Fibroblast of the conjunctiva (primary cell): ENCODE measurements at regions not wholly inside any gene's neighbourhood (a gene's known extent, or its start where the extent isn't known, plus 50 kb on each side); places are given as distances from the start of the nearest gene placed in this dataset.

Experiments
- DNase-seq: peaks from one replicate; pipeline ENCODE4 v3.0.0-alpha.2; 2010; ENCODE audit warnings: low read depth

- DNase-seq = no peak
Observed at GRCh38 chr9:108099854-108100253, 610.3 kb upstream of the KLF4 start.

DNA sequence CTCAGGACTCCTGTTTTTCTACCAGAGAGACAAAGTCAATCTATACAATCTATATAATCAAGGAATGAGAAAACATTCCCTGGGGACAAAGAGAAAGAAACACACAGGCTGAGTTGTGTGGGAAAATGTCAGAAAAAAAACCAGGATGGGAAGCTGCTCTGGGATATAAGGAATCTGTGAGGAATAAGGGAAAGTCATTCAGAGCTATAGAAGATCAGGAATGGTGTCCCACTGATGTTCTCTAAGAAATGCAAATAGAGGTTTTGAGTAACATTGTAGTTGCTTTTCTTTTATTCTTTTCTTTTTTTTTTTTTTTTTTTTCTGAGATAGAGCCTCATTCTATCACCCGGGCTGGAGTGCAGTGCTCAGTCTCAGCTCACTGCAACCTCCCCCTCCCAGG lies 605.9 kb upstream of the KLF4 start:
- no peak for DNase-seq

DNA sequence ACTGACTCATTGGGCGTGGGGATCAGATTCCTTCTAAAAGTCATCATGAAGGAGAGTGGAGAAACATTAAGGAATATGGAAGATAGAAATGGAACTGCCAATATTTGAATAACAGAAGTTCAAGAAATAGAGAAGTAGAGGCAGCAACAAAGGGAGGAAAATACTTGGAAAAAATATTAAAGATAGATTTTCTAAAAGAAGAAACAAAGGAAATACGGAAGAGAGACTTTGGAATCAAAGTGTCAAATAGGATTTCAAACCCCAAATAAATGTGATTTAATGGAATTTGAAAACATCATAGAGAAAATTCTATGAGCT lies 605.1 kb upstream of the KLF4 start:
- no peak for DNase-seq

GRCh38 chr9:108093773-108094675 lies 604.5 kb upstream of the KLF4 start:
- DNase-seq = no peak

DNA sequence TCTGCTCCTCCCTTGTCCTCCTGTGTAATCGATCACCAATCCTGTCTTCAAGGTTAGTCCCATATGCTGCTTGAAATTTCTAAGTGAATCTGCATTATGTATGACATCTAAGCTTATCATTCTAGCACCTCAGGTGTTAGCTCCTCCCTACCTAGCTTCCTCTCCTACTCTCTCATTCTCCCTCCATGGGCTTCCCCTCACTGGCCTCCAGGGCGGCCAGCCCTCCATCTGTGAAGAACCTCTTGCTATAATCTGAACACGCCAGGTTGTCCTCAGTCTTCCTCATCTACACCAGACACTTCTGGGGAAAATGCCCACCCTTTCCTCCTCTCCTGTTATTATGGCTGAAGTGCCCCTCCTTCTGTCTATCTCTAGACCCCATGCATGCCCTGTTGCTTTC lies 599.3 kb upstream of the KLF4 start:
- no peak for DNase-seq

GRCh38 chr9:108087781-108088180 lies 598.2 kb upstream of the KLF4 start:
- no peak for DNase-seq

DNA sequence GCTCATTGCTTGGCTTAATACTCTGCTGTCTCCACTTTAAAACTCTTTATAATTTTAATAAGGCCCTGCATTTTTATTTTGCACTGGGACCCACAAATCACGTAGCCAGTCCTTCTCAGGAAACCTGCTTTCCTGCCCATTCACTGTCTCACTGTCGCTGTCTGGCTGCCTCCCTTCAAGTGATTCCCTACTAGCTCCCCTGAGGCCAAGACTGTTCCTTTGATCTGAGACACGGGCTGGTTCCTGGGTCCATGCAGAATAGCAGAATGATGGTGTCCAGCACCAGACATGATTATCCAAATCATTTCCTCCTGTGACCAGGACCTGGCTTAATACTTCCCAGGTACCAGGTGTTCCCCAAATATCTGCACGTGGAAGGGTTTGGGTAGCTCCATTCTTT lies 597.1 kb upstream of the KLF4 start:
- DNase-seq = no peak

DNA sequence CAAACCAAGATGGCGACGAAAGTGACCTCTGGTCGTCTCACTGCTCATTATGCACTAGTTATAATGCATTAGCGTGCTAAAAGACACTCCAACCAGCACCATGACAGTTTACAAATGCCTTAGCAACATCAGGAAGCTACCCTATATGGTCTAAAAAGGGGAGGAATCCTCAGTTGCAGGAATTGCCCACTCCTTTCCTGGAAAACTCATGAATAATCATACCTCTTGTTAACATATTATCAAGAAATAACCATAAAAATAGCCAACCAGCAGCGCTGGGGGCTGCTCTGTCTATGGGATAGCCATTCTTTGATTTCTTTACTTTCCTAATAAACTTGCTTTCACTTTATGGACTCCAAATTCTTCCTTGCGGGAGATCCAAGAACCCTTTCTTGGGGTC lies 595.7 kb upstream of the KLF4 start:
- DNase-seq = no peak

DNA sequence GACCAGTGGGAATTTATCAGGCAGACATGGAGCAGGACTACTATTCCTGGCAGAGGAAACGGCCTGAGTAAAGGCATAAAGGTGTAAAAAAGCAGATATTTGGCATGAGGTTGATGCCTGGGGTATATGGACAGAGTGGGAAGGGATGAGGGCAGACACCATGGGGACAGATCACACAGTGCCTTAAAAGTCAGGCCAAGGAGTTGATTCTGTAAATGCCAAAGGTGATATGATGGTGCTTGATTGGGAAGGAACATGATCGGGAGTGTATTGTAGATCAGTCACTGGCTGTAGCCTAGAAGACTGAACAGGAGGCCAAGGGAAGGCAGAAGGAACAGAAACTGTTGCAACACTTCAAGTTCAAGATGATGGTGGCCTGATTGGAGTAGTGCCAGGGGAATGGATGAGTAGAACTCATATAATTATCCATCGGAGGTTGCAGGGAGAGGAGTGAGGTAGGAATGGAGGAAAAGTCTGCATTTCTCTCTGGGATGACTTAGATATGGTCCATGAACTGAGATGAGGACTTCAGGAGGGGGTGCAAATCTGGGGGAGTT lies 594.3 kb upstream of the KLF4 start:
- DNase-seq = no peak

DNA sequence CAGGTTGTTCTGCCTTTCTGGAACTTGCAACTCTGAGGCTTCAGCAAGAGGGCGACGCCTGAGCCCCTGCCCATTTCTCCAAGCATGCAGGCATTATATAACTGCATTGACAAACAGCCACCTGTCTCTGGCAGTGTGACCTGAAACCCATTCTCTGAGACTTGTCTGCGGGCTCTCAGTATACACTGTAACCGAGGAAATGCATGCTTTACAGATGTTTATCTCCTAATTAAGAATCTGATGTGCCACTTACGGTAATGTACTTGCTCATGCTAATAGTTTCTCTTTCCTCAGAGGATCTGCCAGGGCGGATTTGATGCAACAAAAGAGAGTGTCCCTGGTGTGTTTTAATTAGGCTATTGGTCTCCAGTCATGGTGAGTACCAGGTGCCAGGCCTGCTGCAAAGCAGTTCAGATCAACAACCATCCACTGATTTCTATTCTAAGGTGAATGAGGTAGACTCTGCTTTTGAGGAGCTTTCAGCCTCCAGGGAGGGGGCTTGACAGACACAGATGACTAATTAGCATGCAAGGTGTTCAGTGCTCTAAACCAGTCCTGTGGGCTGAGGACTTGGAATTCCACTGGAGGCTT lies 593.7 kb upstream of the KLF4 start:
- no peak for DNase-seq

- no peak for DNase-seq
Observed at GRCh38 chr9:108081112-108081511, 591.5 kb upstream of the KLF4 start.

DNA sequence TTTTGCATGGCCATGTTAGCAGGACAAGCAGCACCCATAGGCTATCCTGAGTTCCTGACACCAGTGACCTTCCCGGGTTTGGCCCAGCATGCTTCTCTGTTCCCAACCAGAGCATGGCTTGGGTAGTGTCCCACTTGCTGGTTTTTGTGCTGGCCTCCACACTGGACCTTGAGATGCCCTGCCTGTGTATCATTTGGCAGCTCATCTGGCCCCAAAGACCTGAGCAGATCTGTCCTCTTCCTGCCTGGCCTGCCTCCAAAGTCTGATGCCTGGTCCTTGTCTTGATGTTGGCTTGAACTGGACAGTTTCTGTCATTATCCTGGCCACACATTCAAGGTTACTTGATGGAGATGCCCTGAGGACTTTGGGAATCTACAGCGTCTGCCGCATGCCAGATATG lies 590.7 kb upstream of the KLF4 start:
- no peak for DNase-seq

- no peak for DNase-seq
Observed at GRCh38 chr9:108078811-108079210, 589.2 kb upstream of the KLF4 start.

DNA sequence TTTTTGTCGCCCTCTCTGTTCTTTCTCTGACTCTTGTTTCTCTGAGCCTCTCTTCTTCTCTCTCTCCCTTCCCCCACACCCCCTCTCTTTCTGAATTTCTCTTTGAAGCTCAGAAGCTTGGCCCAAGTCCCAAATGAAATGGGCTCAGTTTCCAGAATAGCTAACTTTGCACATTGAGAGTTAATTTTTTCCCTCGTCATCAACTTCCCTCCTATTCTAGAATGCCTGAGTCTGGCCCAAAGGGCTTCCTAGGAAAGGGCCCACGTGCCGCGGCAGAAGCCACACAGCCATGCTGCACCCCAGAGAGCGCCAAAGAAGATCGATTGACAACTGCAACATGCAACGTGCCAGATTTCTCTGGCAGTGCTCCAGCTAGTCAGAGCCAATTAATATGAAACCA lies 588.8 kb upstream of the KLF4 start:
- DNase-seq = no peak

GRCh38 chr9:108077556-108077955 lies 588.0 kb upstream of the KLF4 start:
- no peak for DNase-seq

GRCh38 chr9:108074900-108075299 lies 585.3 kb upstream of the KLF4 start:
- DNase-seq = no peak

- no peak for DNase-seq
Observed at GRCh38 chr9:108073823-108074222, 584.3 kb upstream of the KLF4 start.

GRCh38 chr9:108072740-108073139 lies 583.2 kb upstream of the KLF4 start:
- no peak for DNase-seq

DNA sequence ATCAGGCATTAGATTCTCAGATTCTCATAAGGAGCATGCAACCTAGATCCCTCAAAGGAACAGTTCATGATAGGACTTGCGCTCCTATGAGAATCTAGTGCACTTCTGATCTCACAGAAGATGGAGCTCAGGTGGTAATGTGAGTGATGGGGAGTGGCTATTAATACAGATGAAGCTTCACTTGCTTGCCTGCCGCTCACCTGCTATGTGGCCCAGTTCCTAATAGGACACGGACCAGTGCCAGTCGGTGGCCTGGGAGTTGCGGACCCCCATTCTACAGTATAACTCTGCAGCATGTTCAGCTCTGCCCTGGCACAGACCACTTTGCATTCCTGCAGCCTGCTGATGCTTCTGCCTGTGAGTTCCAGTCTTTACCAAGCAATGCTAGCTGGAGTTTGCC lies 581.3 kb upstream of the KLF4 start:
- no peak for DNase-seq

- DNase-seq = no peak
Observed at GRCh38 chr9:108069991-108070390, 580.4 kb upstream of the KLF4 start.

- DNase-seq = no peak
Observed at GRCh38 chr9:108062680-108063079, 573.1 kb upstream of the KLF4 start.

GRCh38 chr9:108060175-108060574 lies 570.6 kb upstream of the KLF4 start:
- DNase-seq = no peak

DNA sequence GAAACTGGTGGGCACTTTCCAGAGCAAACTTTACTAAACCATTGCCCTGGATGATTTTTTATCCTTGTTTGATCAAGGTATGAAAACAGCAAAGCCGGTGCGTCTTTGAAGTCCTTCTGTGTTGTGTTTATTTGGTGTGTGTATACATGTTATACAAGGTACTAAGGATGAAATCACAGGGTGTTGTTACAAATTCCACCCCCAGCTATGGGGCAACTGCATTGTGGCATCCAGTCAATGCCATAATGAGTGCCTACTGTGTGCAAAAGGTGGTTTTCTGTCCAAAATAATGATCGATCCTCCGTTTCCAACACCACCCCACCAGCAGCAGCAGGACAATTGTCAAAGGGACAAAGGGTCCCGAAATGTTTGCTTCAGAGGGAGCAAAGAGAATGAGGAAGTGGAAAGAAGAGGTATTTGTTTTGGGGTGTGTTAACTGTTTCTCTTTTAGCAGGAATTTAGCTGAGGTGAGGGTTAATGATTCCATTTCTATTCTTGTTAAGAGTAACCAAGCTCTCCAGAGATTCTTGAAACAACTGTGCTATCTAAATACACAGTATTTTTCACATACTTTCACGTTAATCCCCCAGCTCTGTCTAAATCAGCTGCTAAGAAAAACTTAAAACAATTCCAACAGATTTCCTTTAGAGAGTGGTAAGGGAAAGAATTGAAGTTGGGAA lies 568.7 kb upstream of the KLF4 start:
- no peak for DNase-seq
